BJ (cell line): ENCODE measurements at regions not wholly inside any gene's neighbourhood (a gene's known extent, or its start where the extent isn't known, plus 50 kb on each side); places are given as distances from the start of the nearest gene placed in this dataset.
"Not testable (repeated sequence)": the region's sequence is repeated elsewhere in the genome, so short reads cannot be mapped to it uniquely, and the experiment has no call there.

Experiments
- CTCF ChIA-PET: fragments of 350-600 bp; formaldehyde crosslinking; extraction: SDS; loops from one replicate; lab custom pipeline; 2021; ENCODE audit warnings: antibody characterized with exemption, inconsistent platforms; lab: Yijun Ruan, JAX
- POLR2A ChIA-PET: fragments of 300-600 bp; sonication (Branson Sonifier 250); formaldehyde crosslinking; extraction: SDS; loops from one replicate; lab custom pipeline; 2021; ENCODE audit warnings: antibody characterized with exemption; lab: Charles Lee
- DNase-seq: peaks from one replicate; pipeline ENCODE4 v3.0.0-alpha.2; 2011; ENCODE audit warnings: low read depth
- H3K27me3 ChIP-seq: 2 replicates; pipeline ENCODE4 v1.6.0; 2011; ENCODE audit warnings: low read length; ENCODE audit not compliant: control insufficient read depth, insufficient read depth
- H3K36me3 ChIP-seq: 2 replicates; pipeline ENCODE4 v1.5.1; 2011; ENCODE audit warnings: low read length; ENCODE audit not compliant: control insufficient read depth, insufficient read depth
- H3K4me3 ChIP-seq: 2 replicates; pipeline ENCODE4 v1.5.1; 2011; ENCODE audit warnings: low read depth, mild to moderate bottlenecking, control low read depth, low read length
- CTCF ChIP-seq: IDR thresholded peaks from 2 replicates; pipeline ENCODE4 v1.5.1; 2011; ENCODE audit warnings: low read depth, mild to moderate bottlenecking, control low read depth, inconsistent platforms, low read length, moderate library complexity; ENCODE audit not compliant: insufficient read depth

GRCh38 chr9:96100385-96101300 lies 201.3 kb downstream of the HSD17B3 start:
- TF ChIP-seq CTCF: no peak
- H3K27me3 ChIP-seq: no peaks in the 10 kb centered on the region
- CTCF ChIA-PET: interaction anchor here (0.7 to 1.0 kb wide), 2 partner anchors 13 to 373 kb away, joined by 3 read pairs; no protein-coding TSS in a partner anchor
- no peak overlapping the region for H3K4me3 ChIP-seq
- DNase-seq: no peak
- no peaks in the 10 kb centered on the region for H3K36me3 ChIP-seq
- POLR2A ChIA-PET: no interaction called here

DNA sequence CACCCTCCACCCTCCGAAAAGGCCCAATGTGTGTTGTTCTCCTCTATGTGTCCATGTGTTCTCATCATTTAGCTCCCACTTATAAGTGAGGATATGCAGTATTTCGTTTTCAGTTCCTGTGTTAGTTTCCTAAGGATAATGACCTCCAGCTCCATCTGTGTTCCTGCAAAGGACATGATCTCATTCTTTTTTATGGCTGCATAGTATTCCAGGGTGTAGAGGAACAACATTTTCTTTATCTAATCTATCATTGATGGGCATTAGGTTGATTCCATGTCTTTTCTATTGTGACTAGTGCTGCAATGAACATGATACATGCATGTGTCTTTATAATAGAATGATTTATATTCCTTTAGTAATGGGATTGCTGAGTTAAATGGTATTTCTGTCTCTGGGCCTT lies 211.3 kb downstream of the HSD17B3 start:
- H3K36me3 ChIP-seq, DNase-seq, CTCF ChIA-PET, POLR2A ChIA-PET, H3K4me3 ChIP-seq, H3K27me3 ChIP-seq: not testable (repeated sequence)

- TF ChIP-seq CTCF: no peak
- no peaks in the 10 kb centered on the region for H3K27me3 ChIP-seq
- DNase-seq: no peak
- no peaks in the 10 kb centered on the region for H3K36me3 ChIP-seq
- CTCF ChIA-PET: interaction anchor here (1.0 kb wide), 1 partner anchor 9 kb away, joined by 5 read pairs; no protein-coding TSS in a partner anchor
- H3K4me3 ChIP-seq: no peak overlapping the region
- POLR2A ChIA-PET: no interaction called here
Measured at GRCh38 chr9:96089452-96090085, 212.4 kb downstream of the HSD17B3 start.

- CTCF ChIA-PET: no interaction called here
- POLR2A ChIA-PET: no interaction called here
- no peak for TF ChIP-seq CTCF
Measured at GRCh38 chr9:96088510-96088909, 213.0 kb downstream of the ERCC6L2 start.

GRCh38 chr9:96087669-96088299 lies 212.3 kb downstream of the ERCC6L2 start:
- DNase-seq: no peak
- POLR2A ChIA-PET: no interaction called here

More at GRCh38 chr9:96088510-96088909, 213.0 kb downstream of the ERCC6L2 start:
- H3K4me3 ChIP-seq: no peak overlapping the region
- DNase-seq: no peak
- no peaks in the 10 kb centered on the region for H3K36me3 ChIP-seq
- no peaks in the 10 kb centered on the region for H3K27me3 ChIP-seq

More at GRCh38 chr9:96087669-96088299, 212.3 kb downstream of the ERCC6L2 start:
- TF ChIP-seq CTCF: no peak
- Histone ChIP-seq H3K27me3 (no peaks in the 10 kb centered on the region), H3K4me3 (no peak overlapping the region), H3K36me3 (no peaks in the 10 kb centered on the region)
- CTCF ChIA-PET: no interaction called here
